HG03469 (cell line): ENCODE measurements at regions not wholly inside any gene's neighbourhood (a gene's known extent, or its start where the extent isn't known, plus 50 kb on each side); places are given as distances from the start of the nearest gene placed in this dataset.
"Not testable (repeated sequence)": the region's sequence is repeated elsewhere in the genome, so short reads cannot be mapped to it uniquely, and the experiment has no call there.

ENCODE experiments used
- ATAC-seq: cut with Tn5 transposase; IDR thresholded peaks from one replicate; pipeline ENCODE4 v1.9.1; 2021; ENCODE audit warnings: mild to moderate bottlenecking, moderate library complexity, moderate number of reproducible peaks; ENCODE audit not compliant: unreplicated experiment

DNA sequence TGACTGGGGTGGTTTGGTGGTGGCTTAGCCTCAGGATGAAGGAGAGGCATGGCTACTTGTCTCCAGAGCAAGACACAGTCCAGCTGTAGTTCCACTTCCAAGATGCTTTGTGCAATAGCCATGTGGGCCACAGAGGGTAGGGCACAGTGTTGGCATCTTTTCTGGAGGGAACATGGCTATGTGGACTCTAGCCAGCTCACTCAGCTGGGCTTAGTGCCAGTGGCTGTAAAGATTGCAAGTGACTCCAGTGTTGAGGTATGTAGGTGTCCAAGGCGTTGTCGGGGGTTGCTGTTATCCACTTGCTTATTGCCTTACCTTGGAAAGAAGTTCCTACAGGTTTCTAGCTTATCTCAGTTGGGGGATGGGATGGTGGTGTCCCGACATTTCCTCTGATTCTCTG lies 233.4 kb downstream of the CD109 start:
- ATAC-seq: no peak

DNA sequence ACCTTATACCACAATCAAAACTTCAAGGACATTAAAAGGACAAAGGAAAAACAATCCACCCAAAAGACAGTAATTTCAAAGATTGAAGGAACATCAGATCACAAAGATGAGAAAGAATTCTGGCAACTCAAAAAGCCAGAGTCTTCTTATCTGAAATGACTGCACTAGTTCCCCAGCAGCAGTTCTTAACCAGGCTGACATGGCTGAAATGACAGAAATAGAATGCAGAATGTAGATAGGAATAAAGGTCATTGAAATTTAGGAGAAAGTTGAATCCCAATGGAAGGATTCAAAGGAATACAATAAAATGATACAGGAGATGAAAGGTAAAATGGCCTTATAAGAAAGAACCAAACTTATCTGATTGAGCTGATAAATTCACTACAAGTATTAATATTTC lies 231.4 kb downstream of the CD109 start:
- no peak for ATAC-seq

- ATAC-seq: not testable (repeated sequence)
These were observed 229.7 kb downstream of the CD109 start for GRCh38 chr6:73925703-73926102.

DNA sequence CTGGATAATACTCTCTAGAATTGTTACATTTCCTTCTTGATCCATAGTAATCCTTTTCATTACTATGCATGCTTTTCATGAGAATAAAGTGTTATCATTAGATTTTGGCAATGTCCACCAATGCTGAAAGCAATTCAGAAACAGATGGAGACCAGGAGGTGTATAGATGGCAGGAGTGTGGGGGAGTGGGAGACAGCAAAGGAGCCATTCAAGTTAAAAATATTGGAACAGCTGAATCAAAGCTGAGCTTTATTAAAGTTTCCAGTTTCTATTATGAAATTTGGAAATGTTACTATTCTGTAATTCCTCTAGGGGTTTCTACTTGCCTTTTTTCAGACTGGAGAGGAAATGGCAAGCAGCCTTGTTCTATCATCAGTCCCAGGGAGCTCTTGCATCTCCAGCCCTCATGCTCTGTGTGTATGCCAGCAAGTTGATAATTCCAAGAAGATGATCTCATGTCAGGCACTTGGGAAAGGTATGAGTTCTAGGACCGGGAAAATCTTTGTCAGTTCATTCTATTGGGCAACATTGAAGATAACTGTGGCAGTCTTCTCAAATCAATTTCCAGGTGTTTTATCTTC lies 228.0 kb downstream of the CD109 start:
- ATAC-seq: no peak

DNA sequence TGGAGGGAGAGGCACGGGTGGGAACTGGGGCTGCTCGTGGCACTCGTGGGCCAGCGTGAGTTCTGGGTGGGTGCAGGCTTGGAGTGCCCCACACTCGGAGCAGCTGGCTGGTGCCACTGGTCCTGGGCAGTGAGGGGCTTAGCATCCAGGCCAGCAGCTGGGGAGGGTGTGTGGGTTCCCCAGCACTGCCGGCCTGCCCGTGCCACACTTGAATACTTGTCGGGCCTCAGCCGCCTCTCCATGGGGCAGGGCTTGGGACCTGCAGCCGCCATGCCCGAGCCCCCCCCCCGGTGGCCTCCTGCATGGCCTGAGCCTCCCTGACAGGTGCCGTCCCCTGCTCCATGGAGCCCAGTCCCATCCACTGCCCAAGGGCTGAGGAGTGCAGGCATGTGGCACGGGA lies 207.2 kb downstream of the CD109 start:
- no peak for ATAC-seq

DNA sequence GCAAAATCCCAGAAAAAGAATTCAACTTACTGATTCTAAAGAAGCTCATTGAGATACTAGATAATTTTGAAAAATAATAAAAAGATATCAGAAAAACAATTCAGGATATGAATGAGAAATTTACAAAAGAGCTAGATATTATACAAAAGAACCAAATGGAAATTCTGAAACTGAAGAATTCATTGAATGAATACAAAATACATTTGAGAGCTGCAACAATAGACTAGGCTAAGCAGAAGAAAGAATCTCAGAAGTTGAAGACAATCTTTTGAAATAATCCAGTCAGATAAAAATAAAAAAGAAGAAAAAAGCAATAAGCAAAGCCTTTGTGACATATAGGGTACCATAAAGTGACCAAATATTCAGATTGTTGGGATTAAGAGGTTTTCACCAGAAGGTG lies 206.0 kb downstream of the CD109 start:
- no peak for ATAC-seq

- ATAC-seq: no peak
These were observed 205.3 kb downstream of the CD109 start for GRCh38 chr6:73901311-73901710.

GRCh38 chr6:73898599-73898998 lies 202.6 kb downstream of the CD109 start:
- no peak for ATAC-seq

GRCh38 chr6:73893696-73894095 lies 197.7 kb downstream of the CD109 start:
- ATAC-seq: no peak

DNA sequence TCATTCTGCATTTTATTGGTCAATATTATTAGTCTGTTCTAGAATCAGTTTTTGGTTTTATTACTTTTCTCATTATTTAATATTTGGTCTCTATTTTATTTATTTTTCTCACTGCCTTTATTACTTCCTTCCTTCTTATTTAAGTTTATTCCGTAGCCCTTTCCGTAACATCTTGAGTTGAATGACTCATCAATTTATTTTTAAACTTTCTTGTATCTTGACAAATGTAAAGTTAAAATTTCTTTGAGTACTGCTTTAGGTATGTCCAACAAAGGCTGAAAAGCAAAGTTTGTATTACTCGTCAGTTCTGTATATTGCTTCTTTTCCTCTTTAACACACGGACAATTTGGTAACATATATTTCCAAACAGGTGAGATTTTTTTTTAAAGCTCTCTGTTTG lies 192.0 kb downstream of the CD109 start:
- no peak for ATAC-seq

DNA sequence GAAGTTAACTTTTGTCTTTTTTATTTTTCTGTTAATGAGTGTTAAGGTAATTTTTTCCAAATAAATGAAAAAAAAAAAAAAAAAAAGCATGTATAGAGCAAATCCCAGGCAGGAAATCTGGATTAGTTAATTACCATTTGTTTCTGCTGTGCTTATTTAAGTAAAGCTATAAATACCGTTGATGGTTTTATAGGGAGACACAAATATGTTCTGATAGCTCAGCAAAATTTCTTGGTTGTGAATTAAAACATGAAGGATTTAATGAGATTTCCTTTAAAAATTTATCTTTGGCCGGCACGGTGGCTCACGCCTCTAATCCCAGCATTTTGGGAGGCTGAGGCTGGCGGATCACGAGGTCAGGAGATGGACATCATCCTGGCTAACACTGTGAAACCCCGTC lies 189.4 kb downstream of the CD109 start:
- ATAC-seq: no peak

DNA sequence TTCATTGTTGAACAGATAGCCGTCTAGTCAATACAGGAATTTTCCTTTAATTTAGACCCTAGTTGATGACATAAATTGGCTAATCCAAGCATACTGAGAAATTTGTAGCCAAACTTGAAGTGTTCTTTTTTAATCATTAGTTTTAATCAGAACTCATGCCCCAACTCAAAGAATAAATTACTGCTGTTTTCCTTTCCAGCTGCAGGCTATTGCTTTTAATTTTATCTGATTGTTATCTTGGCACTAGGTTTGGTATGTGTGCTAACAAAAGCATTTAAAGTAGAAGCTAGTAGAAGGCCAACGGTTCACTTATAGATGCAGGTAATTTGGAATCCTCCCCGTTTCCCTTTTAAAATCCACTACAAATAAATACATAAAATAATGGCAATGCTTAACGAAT lies 188.5 kb downstream of the CD109 start:
- ATAC-seq: no peak

DNA sequence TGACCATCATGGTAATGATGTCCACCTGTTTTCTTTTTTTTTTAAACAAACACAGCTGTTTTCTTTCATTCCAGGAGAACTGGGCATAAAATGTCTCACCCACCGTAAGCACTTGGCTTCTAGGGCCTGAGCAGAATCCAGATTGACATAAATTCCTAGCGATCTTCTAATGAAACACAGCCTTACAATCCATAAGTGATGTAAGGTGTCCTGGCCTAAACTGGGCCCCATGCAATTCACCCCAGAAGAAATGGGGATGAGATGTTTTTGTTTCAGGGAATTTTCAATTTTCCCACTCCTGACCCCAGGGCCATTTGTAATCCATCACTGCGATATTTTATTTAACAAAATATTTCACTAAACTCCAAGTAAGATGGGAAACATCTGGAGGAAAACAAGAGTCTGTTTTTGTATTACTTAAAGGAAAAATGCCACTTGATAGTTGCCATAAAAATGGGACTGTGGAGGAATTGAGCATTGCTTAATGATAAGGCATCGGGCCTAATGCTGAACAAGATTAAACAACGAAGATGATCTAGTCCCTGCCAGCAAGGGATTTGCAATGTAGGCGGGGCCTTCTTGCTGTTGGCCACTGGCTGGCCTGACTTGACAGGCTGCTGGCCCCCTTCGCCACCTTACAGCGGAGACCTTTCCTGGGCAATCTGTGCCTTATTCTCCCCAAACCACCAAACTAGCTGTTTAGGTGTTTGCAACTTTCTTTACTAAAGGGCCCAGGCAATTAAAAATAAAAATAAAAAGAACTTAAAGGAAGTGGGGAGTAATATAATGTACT lies 183.7 kb downstream of the CD109 start:
- no peak for ATAC-seq

GRCh38 chr6:73878403-73878802 lies 182.4 kb downstream of the CD109 start:
- no peak for ATAC-seq
